Panc1 (cell line): ENCODE measurements at regions not wholly inside any gene's neighbourhood (a gene's known extent, or its start where the extent isn't known, plus 50 kb on each side); places are given as distances from the start of the nearest gene placed in this dataset.

Experiments
- POLR2AphosphoS5 ChIP-seq: IDR thresholded peaks from 2 replicates; pipeline ENCODE4 v1.6.1; 2012; ENCODE audit warnings: mild to moderate bottlenecking, low read depth, low read length, moderate library complexity
- TF ChIP-seq, protein P1 (sequence below): fragments of 450-650 bp; IDR thresholded peaks from 2 replicates; pipeline ENCODE4 v1.5.1; 2017; ENCODE audit warnings: mild to moderate bottlenecking
- TF ChIP-seq, protein P2 (sequence below), 2 experiments: IDR thresholded peaks; 2 replicates each; pipeline ENCODE4 v1.6.1; 2011 to 2012; ENCODE audit warnings: low read depth in 2 of 2, control low read depth in 1 of 2, low read length in 1 of 2, mild to moderate bottlenecking in 1 of 2, moderate library complexity in 1 of 2; ENCODE audit not compliant: insufficient read depth in 1 of 2

DNA sequence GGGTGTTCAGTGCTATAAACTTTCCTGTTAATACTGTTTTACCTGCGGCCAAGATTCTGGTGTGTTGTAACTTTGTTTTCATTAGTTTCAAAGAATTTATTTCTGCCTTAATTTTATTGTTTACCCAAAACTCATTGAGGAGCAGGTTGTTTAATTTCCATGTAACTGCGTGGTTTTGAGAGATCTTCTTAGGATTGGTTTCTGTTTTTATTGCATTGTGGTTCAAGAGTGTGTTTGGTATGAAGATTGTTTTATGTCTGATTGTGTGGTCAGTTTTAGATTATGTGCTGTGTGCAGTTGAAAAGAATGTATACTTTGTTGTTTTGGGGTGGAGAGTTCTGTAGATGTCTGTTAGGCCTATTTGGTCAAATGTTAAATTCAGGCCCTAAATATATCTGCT, 133.5 kb upstream of the GALNT15 start:
- TF ChIP-seq, protein P1, sequence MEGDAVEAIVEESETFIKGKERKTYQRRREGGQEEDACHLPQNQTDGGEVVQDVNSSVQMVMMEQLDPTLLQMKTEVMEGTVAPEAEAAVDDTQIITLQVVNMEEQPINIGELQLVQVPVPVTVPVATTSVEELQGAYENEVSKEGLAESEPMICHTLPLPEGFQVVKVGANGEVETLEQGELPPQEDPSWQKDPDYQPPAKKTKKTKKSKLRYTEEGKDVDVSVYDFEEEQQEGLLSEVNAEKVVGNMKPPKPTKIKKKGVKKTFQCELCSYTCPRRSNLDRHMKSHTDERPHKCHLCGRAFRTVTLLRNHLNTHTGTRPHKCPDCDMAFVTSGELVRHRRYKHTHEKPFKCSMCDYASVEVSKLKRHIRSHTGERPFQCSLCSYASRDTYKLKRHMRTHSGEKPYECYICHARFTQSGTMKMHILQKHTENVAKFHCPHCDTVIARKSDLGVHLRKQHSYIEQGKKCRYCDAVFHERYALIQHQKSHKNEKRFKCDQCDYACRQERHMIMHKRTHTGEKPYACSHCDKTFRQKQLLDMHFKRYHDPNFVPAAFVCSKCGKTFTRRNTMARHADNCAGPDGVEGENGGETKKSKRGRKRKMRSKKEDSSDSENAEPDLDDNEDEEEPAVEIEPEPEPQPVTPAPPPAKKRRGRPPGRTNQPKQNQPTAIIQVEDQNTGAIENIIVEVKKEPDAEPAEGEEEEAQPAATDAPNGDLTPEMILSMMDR, result no peak
- no peak for TF ChIP-seq POLR2AphosphoS5
- TF ChIP-seq, protein P2, sequence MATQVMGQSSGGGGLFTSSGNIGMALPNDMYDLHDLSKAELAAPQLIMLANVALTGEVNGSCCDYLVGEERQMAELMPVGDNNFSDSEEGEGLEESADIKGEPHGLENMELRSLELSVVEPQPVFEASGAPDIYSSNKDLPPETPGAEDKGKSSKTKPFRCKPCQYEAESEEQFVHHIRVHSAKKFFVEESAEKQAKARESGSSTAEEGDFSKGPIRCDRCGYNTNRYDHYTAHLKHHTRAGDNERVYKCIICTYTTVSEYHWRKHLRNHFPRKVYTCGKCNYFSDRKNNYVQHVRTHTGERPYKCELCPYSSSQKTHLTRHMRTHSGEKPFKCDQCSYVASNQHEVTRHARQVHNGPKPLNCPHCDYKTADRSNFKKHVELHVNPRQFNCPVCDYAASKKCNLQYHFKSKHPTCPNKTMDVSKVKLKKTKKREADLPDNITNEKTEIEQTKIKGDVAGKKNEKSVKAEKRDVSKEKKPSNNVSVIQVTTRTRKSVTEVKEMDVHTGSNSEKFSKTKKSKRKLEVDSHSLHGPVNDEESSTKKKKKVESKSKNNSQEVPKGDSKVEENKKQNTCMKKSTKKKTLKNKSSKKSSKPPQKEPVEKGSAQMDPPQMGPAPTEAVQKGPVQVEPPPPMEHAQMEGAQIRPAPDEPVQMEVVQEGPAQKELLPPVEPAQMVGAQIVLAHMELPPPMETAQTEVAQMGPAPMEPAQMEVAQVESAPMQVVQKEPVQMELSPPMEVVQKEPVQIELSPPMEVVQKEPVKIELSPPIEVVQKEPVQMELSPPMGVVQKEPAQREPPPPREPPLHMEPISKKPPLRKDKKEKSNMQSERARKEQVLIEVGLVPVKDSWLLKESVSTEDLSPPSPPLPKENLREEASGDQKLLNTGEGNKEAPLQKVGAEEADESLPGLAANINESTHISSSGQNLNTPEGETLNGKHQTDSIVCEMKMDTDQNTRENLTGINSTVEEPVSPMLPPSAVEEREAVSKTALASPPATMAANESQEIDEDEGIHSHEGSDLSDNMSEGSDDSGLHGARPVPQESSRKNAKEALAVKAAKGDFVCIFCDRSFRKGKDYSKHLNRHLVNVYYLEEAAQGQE (IDR thresholded peaks at IDR 0.05; ENCODE audit: insufficient read depth in 1 of 2, low read depth in 2 of 2, low read length in 1 of 2), result no peak
